Mesenchymal stem cell (in vitro differentiated cells and primary cell): ENCODE measurements at regions not wholly inside any gene's neighbourhood (a gene's known extent, or its start where the extent isn't known, plus 50 kb on each side); places are given as distances from the start of the nearest gene placed in this dataset. TPM values are rescaled to one million over a fixed set of nuclear protein-coding genes. Genes with fewer than 3 reads are reported as not detected.

Source experiments
- DNase-seq: peaks from one replicate; pipeline ENCODE4 v3.0.0-alpha.2; 2013
- H2AFZ ChIP-seq: one replicate; pipeline ENCODE4 v1.6.1; 2013; ENCODE audit warnings: low read depth, mild to moderate bottlenecking, control low read depth, inconsistent platforms, low read length, moderate library complexity
- H2AK5ac ChIP-seq: 2 replicates; pipeline ENCODE4 v1.6.1; 2013; ENCODE audit warnings: low read length, moderate library complexity, mild to moderate bottlenecking, inconsistent platforms; ENCODE audit not compliant: severe bottlenecking
- H2BK120ac ChIP-seq: one replicate; pipeline ENCODE4 v1.6.1; 2013; ENCODE audit warnings: low read depth, mild to moderate bottlenecking, inconsistent platforms, low read length, moderate library complexity
- H2BK12ac ChIP-seq, 2 experiments: one replicate each; pipeline ENCODE4 v1.6.1; 2013; ENCODE audit warnings: inconsistent platforms in 2 of 2, low read length in 2 of 2, mild to moderate bottlenecking in 2 of 2, moderate library complexity in 2 of 2, control low read depth in 1 of 2
- H2BK15ac ChIP-seq: one replicate; pipeline ENCODE4 v1.6.1; 2013; ENCODE audit warnings: mild to moderate bottlenecking, low read depth, inconsistent platforms; ENCODE audit not compliant: poor library complexity, severe bottlenecking
- H2BK5ac ChIP-seq: 2 replicates; pipeline ENCODE4 v1.6.1; 2013; ENCODE audit warnings: low read depth, mild to moderate bottlenecking, low read length, control low read depth, inconsistent platforms; ENCODE audit not compliant: poor library complexity, severe bottlenecking
- H3K14ac ChIP-seq, 2 experiments: one replicate each; pipeline ENCODE4 v1.6.1; 2013; ENCODE audit warnings: inconsistent platforms in 2 of 2, low read length in 2 of 2, control low read depth in 1 of 2, mild to moderate bottlenecking in 1 of 2, moderate library complexity in 1 of 2
- H3K18ac ChIP-seq, 2 experiments: one replicate each; pipeline ENCODE4 v1.6.1; 2013; ENCODE audit warnings: inconsistent platforms in 2 of 2, low read length in 2 of 2, control low read depth in 1 of 2, low read depth in 1 of 2, mild to moderate bottlenecking in 1 of 2
- H3K23ac ChIP-seq, 2 experiments: one replicate each; pipeline ENCODE4 v1.6.1; 2013; ENCODE audit warnings: inconsistent platforms in 2 of 2, low read length in 2 of 2, mild to moderate bottlenecking in 2 of 2, moderate library complexity in 2 of 2, control low read depth in 1 of 2
- H3K27ac ChIP-seq: 2 replicates; pipeline ENCODE4 v1.5.1; 2013; ENCODE audit warnings: mild to moderate bottlenecking, moderate library complexity, low read length, control low read depth, inconsistent platforms; ENCODE audit not compliant: poor library complexity, severe bottlenecking
- H3K27me3 ChIP-seq, 2 experiments: 2 replicates each; pipeline versions ENCODE4 v1.6.1 to v1.7.0; 2013; ENCODE audit warnings: low read length in 2 of 2, mild to moderate bottlenecking in 2 of 2, moderate library complexity in 2 of 2, control low read depth in 1 of 2, inconsistent platforms in 1 of 2; ENCODE audit not compliant: control insufficient read depth in 1 of 2, insufficient read depth in 1 of 2
- H3K36me3 ChIP-seq, 2 experiments: 2 replicates each; pipeline versions ENCODE4 v1.6.1 to v1.7.0; 2013; ENCODE audit warnings: low read length in 2 of 2, control low read depth in 1 of 2, inconsistent platforms in 1 of 2, low read depth in 1 of 2, mild to moderate bottlenecking in 1 of 2; ENCODE audit not compliant: insufficient read depth in 2 of 2, control insufficient read depth in 1 of 2
- H3K4ac ChIP-seq, 2 experiments: one replicate each; pipeline ENCODE4 v1.6.1; 2013; ENCODE audit warnings: inconsistent platforms in 2 of 2, low read length in 2 of 2, mild to moderate bottlenecking in 2 of 2, moderate library complexity in 2 of 2, control low read depth in 1 of 2, low read depth in 1 of 2
- H3K4me1 ChIP-seq: 2 replicates; pipeline ENCODE4 v1.6.1; 2013; ENCODE audit warnings: low read depth, low read length, control low read depth; ENCODE audit not compliant: control insufficient read depth, insufficient read depth
- H3K4me2 ChIP-seq: 2 replicates; pipeline ENCODE4 v1.6.1; 2013; ENCODE audit warnings: low read length, mild to moderate bottlenecking, inconsistent platforms; ENCODE audit not compliant: poor library complexity, severe bottlenecking
- H3K4me3 ChIP-seq, 2 experiments: 2 replicates each; pipeline versions ENCODE4 v1.5.1 to v1.7.0; 2013; ENCODE audit warnings: low read length in 2 of 2, mild to moderate bottlenecking in 2 of 2, control low read depth in 1 of 2, low read depth in 1 of 2; ENCODE audit not compliant: insufficient read depth in 1 of 2
- H3K79me1 ChIP-seq: replicated peaks from 2 replicates; pipeline ENCODE4 v1.6.1; 2013; ENCODE audit warnings: mild to moderate bottlenecking, control low read depth, low read length, inconsistent platforms; ENCODE audit not compliant: poor library complexity, severe bottlenecking
- H3K9ac ChIP-seq: 2 replicates; pipeline ENCODE4 v1.7.0; 2013; ENCODE audit warnings: mild to moderate bottlenecking, low read length, moderate library complexity
- H3K9me3 ChIP-seq: 2 replicates; pipeline ENCODE4 v1.7.0; 2013; ENCODE audit warnings: mild to moderate bottlenecking, low read length; ENCODE audit not compliant: control insufficient read depth
- H4K8ac ChIP-seq: one replicate; pipeline ENCODE4 v1.6.1; 2013; ENCODE audit warnings: inconsistent platforms, mild to moderate bottlenecking, low read length, moderate library complexity
- H4K91ac ChIP-seq: one replicate; pipeline ENCODE4 v1.6.1; 2013; ENCODE audit warnings: mild to moderate bottlenecking, low read length, inconsistent platforms
- WGBS: methylation state at CpG from one replicate; pipeline ENCODE4 v1.1.7; 2013; ENCODE audit warnings: mixed read lengths; 5-methylcytosine and 5-hydroxymethylcytosine counted together
- small RNA-seq: library from polyadenylated mRNA; stranded (forward); fragments of <200 nt; extraction: miRNeasy Mini kit (QIAGEN cat#:217004); gene quantifications from one replicate; pipeline ENCODE3, GENCODE V24; 2013; ENCODE audit warnings: low read depth

DNA sequence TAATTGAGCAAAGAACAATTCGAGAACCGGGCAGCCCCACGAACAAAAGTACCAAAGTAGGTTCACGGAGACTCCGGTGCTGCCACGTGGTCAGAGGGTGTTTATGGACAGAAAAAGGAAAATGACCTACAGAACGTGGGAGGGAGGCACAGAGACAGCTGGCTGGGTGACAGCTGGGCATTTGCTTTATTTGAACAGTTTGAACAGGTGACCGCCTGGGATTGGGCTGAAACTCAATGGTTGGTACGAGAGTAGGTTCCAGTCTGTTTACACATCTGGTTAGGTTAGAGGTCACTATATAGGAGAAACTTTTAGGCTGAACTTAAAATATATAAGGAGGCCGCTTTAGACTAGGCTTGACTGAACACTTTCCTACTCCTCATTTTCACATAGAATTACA, 50.6 kb upstream of the CELF2 start:
- H3K9ac ChIP-seq: no peak overlapping the region
- no peak overlapping the region for H2BK12ac ChIP-seq
- DNase-seq: no peak
- no peaks in the 10 kb centered on the region for H3K36me3 ChIP-seq
- no peak overlapping the region for H3K4ac ChIP-seq
- H2AFZ ChIP-seq: no peak overlapping the region
- H2BK5ac ChIP-seq: no peak overlapping the region
- no peak overlapping the region for H3K27ac ChIP-seq
- no peaks in the 10 kb centered on the region for H3K9me3 ChIP-seq
- H3K18ac ChIP-seq: no peak overlapping the region
- no peak overlapping the region for H3K14ac ChIP-seq
- H4K8ac ChIP-seq: no peak overlapping the region
- H4K91ac ChIP-seq: no peak overlapping the region
- H2BK120ac ChIP-seq: no peak overlapping the region
- H3K4me2 ChIP-seq: no peak overlapping the region
- 85% methylated on average over 9 of the region's 10 CpGs for WGBS
- no peaks in the 10 kb centered on the region for H3K79me1 ChIP-seq
- no peak overlapping the region for H2AK5ac ChIP-seq
- H3K4me1 ChIP-seq: no peaks in the 10 kb centered on the region
- H2BK15ac ChIP-seq: no peak overlapping the region
- no peaks in the 10 kb centered on the region for H3K27me3 ChIP-seq
- H3K4me3 ChIP-seq: no peak overlapping the region
- H3K23ac ChIP-seq: no peak overlapping the region

GRCh38 chr10:10967581-10968256, 50.0 kb upstream of the CELF2 start:
- Histone ChIP-seq H4K91ac (no peak overlapping the region), H4K8ac (no peak overlapping the region), H2BK12ac (no peak overlapping the region), H3K79me1 (no peaks in the 10 kb centered on the region), H3K4ac (no peak overlapping the region), H2AK5ac (no peak overlapping the region), H2BK15ac (no peak overlapping the region), H2AFZ (no peak overlapping the region), H2BK5ac (no peak overlapping the region), H3K36me3 (no peaks in the 10 kb centered on the region), H3K14ac (no peak overlapping the region), H3K23ac (no peak overlapping the region), H3K9me3 (no peaks in the 10 kb centered on the region), H3K27me3 (no peaks in the 10 kb centered on the region), H3K9ac (no peak overlapping the region), H3K4me1 (no peaks in the 10 kb centered on the region), H2BK120ac (no peak overlapping the region), H3K18ac (no peak overlapping the region), H3K4me3 (no peak overlapping the region), H3K4me2 (no peak overlapping the region), H3K27ac (no peak overlapping the region)
- DNase-seq: no peak
- 80% methylated on average over 6 of the region's 8 CpGs for WGBS

Small RNA genes lying in the stretch of these regions (small RNA-seq; reads per million reads assigned to genes)
- gene AC025946.2: not detected
- not detected for gene AL355333.1
- gene CUX2P1: not detected
- gene RF00019: not detected
- not detected for gene RNA5SP299
